ENCODE measurements at regions not wholly inside any gene's neighbourhood (a gene's known extent, or its start where the extent isn't known, plus 50 kb on each side); places are given as distances from the start of the nearest gene placed in this dataset.

GRCh38 chrY:8035653-8036052 lies 1124.1 kb upstream of the AMELY start:
- FAIRE-seq (no peak), DNase-seq (no peak)
- no peak for TF ChIP-seq CTCF (IDR thresholded peaks at IDR 0.05; ENCODE audit: borderline replicate concordance, extremely low read depth, insufficient read depth)
- no peaks in the 10 kb centered on the region for H3K27me3 ChIP-seq (ENCODE audit: control insufficient read depth, insufficient read depth, low read length)
- H3K36me3 ChIP-seq (ENCODE audit: control insufficient read depth in 2 of 3, insufficient read depth in 3 of 3, low read length in 3 of 3): no peaks in the 10 kb centered on the region
- no peaks in the 10 kb centered on the region for H3K4me1 ChIP-seq (ENCODE audit: control insufficient read depth in 2 of 3, insufficient read depth in 2 of 3, low read depth in 1 of 3, low read length in 3 of 3)
- H3K4me3 ChIP-seq (ENCODE audit: low read length in 3 of 3): no peak overlapping the region
- H3K9me3 ChIP-seq (ENCODE audit: control insufficient read depth in 2 of 3, insufficient read depth in 1 of 3, low read length in 3 of 3): no peaks in the 10 kb centered on the region
- intact Hi-C loops (cut with DNase I): no loop called here
- no peak overlapping the region for H3K27ac ChIP-seq (ENCODE audit: low read depth in 2 of 2, low read length in 2 of 2)
- no peak overlapping the region for H3K9ac ChIP-seq (ENCODE audit: low read length in 3 of 3)

- H3K4me1 ChIP-seq (ENCODE audit: control insufficient read depth in 2 of 3, insufficient read depth in 2 of 3, low read depth in 1 of 3, low read length in 3 of 3): no peaks in the 10 kb centered on the region
- intact Hi-C loops (cut with DNase I): no loop called here
- no peak overlapping the region for H3K27ac ChIP-seq (ENCODE audit: low read depth in 2 of 2, low read length in 2 of 2)
- FAIRE-seq: no peak
- no peaks in the 10 kb centered on the region for H3K27me3 ChIP-seq (ENCODE audit: control insufficient read depth, insufficient read depth, low read length)
- TF ChIP-seq CTCF (IDR thresholded peaks at IDR 0.05; ENCODE audit: borderline replicate concordance, extremely low read depth, insufficient read depth): no peak
- no peaks in the 10 kb centered on the region for H3K36me3 ChIP-seq (ENCODE audit: control insufficient read depth in 2 of 3, insufficient read depth in 3 of 3, low read length in 3 of 3)
- H3K9ac ChIP-seq (ENCODE audit: low read length in 3 of 3): no peak overlapping the region
- no peak overlapping the region for H3K4me3 ChIP-seq (ENCODE audit: low read length in 3 of 3)
- no peak for DNase-seq
- H3K9me3 ChIP-seq (ENCODE audit: control insufficient read depth in 2 of 3, insufficient read depth in 1 of 3, low read length in 3 of 3): no peaks in the 10 kb centered on the region
Observed at GRCh38 chrY:8034673-8035072, 1123.1 kb upstream of the AMELY start.

GRCh38 chrY:8033200-8033599 lies 1121.6 kb upstream of the AMELY start:
- DNase-seq: no peak

More at GRCh38 chrY:8033200-8033599, 1121.6 kb upstream of the AMELY start:
- no peaks in the 10 kb centered on the region for H3K27me3 ChIP-seq (ENCODE audit: control insufficient read depth, insufficient read depth, low read length)
- no peak overlapping the region for H3K4me3 ChIP-seq (ENCODE audit: low read length in 3 of 3)
- FAIRE-seq: no peak
- TF ChIP-seq CTCF (IDR thresholded peaks at IDR 0.05; ENCODE audit: borderline replicate concordance, extremely low read depth, insufficient read depth): no peak
- H3K27ac ChIP-seq (ENCODE audit: low read depth in 2 of 2, low read length in 2 of 2): no peak overlapping the region
- no peaks in the 10 kb centered on the region for H3K9me3 ChIP-seq (ENCODE audit: control insufficient read depth in 2 of 3, insufficient read depth in 1 of 3, low read length in 3 of 3)
- no peak overlapping the region for H3K9ac ChIP-seq (ENCODE audit: low read length in 3 of 3)
- H3K4me1 ChIP-seq (ENCODE audit: control insufficient read depth in 2 of 3, insufficient read depth in 2 of 3, low read depth in 1 of 3, low read length in 3 of 3): no peaks in the 10 kb centered on the region
- intact Hi-C loops (cut with DNase I): no loop called here
- no peaks in the 10 kb centered on the region for H3K36me3 ChIP-seq (ENCODE audit: control insufficient read depth in 2 of 3, insufficient read depth in 3 of 3, low read length in 3 of 3)
